H1 (cell line): ENCODE measurements at regions not wholly inside any gene's neighbourhood (a gene's known extent, or its start where the extent isn't known, plus 50 kb on each side); places are given as distances from the start of the nearest gene placed in this dataset.
"Not testable (repeated sequence)": the region's sequence is repeated elsewhere in the genome, so short reads cannot be mapped to it uniquely, and the experiment has no call there.

Source experiments
- CTCF ChIA-PET: fragments of 300-600 bp; sonication (Branson Sonifier 250); formaldehyde crosslinking; loops from one replicate; lab custom pipeline; 2021; ENCODE audit not compliant: partially characterized antibody; lab: Charles Lee
- POLR2A ChIA-PET: fragments of 300-600 bp; sonication (Branson Sonifier 250); formaldehyde crosslinking; loops from one replicate; lab custom pipeline; 2021; ENCODE audit warnings: inconsistent platforms; ENCODE audit not compliant: partially characterized antibody; lab: Charles Lee
- DNase-seq, 2 experiments: peaks; one replicate each; pipeline versions ENCODE4 v3.0.0 to v3.0.0-alpha.2; 2010 to 2022; ENCODE audit warnings: low spot score in 2 of 2, low read depth in 1 of 2, mixed read lengths in 1 of 2
- FAIRE-seq: peaks from 2 replicates; lab custom pipeline; 2011; peaks lifted over from hg19 to GRCh38; lab: Jason Lieb, UNC
- H2AFZ ChIP-seq: 2 replicates; pipeline ENCODE4 v1.8.1; 2012; ENCODE audit warnings: low read length, inconsistent platforms
- H2AK5ac ChIP-seq: 2 replicates; pipeline ENCODE4 v1.6.1; 2013; ENCODE audit warnings: low read depth, low read length
- H2BK120ac ChIP-seq: replicated peaks from 2 replicates; pipeline ENCODE3; 2013; ENCODE audit warnings: low read depth, low read length, inconsistent platforms
- H2BK12ac ChIP-seq: 2 replicates; pipeline ENCODE4 v1.6.1; 2013; ENCODE audit warnings: low read depth, low read length
- H2BK15ac ChIP-seq: 2 replicates; pipeline ENCODE4 v1.6.1; 2013; ENCODE audit warnings: low read length
- H2BK20ac ChIP-seq: 2 replicates; pipeline ENCODE4 v1.6.1; 2013; ENCODE audit warnings: low read length
- H2BK5ac ChIP-seq: 2 replicates; pipeline ENCODE4 v1.6.1; 2013; ENCODE audit warnings: low read depth, low read length
- H3K14ac ChIP-seq: 2 replicates; pipeline ENCODE4 v1.6.1; 2013; ENCODE audit warnings: inconsistent platforms; ENCODE audit not compliant: insufficient read length
- H3K18ac ChIP-seq: 2 replicates; pipeline ENCODE4 v1.6.1; 2013; ENCODE audit warnings: low read length; ENCODE audit errors: extremely low read depth
- H3K23ac ChIP-seq: 2 replicates; pipeline ENCODE4 v1.6.1; 2013; ENCODE audit warnings: inconsistent platforms; ENCODE audit not compliant: insufficient read length
- H3K23me2 ChIP-seq: 2 replicates; pipeline ENCODE4 v1.6.1; 2013; ENCODE audit warnings: low read depth, low read length
- H3K27ac ChIP-seq: 2 replicates; pipeline ENCODE4 v1.6.1; 2011; ENCODE audit warnings: low read depth, low read length, inconsistent platforms
- H3K27me3 ChIP-seq, 4 experiments: replicated peaks in 1 of 4; 1 replicate in 1 of 4; 2 replicates in 3 of 4; pipeline versions ENCODE4 v1.6.1 to v1.8.1; 2011 to 2013; ENCODE audit warnings: low read length in 3 of 4, mild to moderate bottlenecking in 3 of 4, inconsistent platforms in 2 of 4, mixed read lengths in 2 of 4, moderate library complexity in 1 of 4; ENCODE audit not compliant: control insufficient read depth in 3 of 4, insufficient read depth in 3 of 4; ENCODE audit errors: extremely low read depth in 1 of 4
- H3K36me3 ChIP-seq, 4 experiments: 2 replicates each; pipeline versions ENCODE4 v1.6.1 to v1.8.1; 2011 to 2013; ENCODE audit warnings: mild to moderate bottlenecking in 4 of 4, low read length in 3 of 4, moderate library complexity in 2 of 4, control low read depth in 1 of 4, inconsistent platforms in 1 of 4; ENCODE audit not compliant: insufficient read depth in 4 of 4, control insufficient read depth in 2 of 4
- H3K4ac ChIP-seq: replicated peaks from 2 replicates; pipeline ENCODE3; 2013; ENCODE audit warnings: low read length, low read depth, mixed read lengths, inconsistent platforms; ENCODE audit not compliant: insufficient read length
- H3K4me1 ChIP-seq, 4 experiments: replicated peaks in 1 of 4; 1 replicate in 1 of 4; 2 replicates in 3 of 4; pipeline versions ENCODE4 v1.6.1 to v1.8.1; 2011 to 2013; ENCODE audit warnings: low read length in 3 of 4, inconsistent platforms in 2 of 4, mixed read lengths in 1 of 4; ENCODE audit not compliant: insufficient read depth in 4 of 4, control insufficient read depth in 3 of 4
- H3K4me2 ChIP-seq, 2 experiments: 2 replicates each; pipeline versions ENCODE4 v1.6.1 to v1.8.1; 2011 to 2013; ENCODE audit warnings: low read depth in 2 of 2, low read length in 2 of 2, control low read depth in 1 of 2, inconsistent platforms in 1 of 2, mild to moderate bottlenecking in 1 of 2; ENCODE audit not compliant: insufficient read depth in 1 of 2
- H3K4me3 ChIP-seq, 4 experiments: fragments of 200-600, 300-600 bp in 1 of 4; sonication (generic), shearing (Covaris generic), sonication (Bioruptor Twin) in 1 of 4; 2 replicates each; pipeline versions ENCODE4 v1.5.1 to v1.8.1; 2011 to 2016; ENCODE audit warnings: low read length in 4 of 4, low read depth in 3 of 4, control low read depth in 2 of 4, inconsistent platforms in 2 of 4, mild to moderate bottlenecking in 2 of 4, mixed read lengths in 1 of 4, moderate library complexity in 1 of 4; ENCODE audit not compliant: insufficient read depth in 2 of 4; ENCODE audit errors: extremely low read depth in 1 of 4
- H3K56ac ChIP-seq: replicated peaks from 2 replicates; pipeline ENCODE3; 2013; ENCODE audit warnings: low read depth, mild to moderate bottlenecking, mixed read lengths, low read length, inconsistent platforms; ENCODE audit not compliant: insufficient read length
- H3K79me1 ChIP-seq: 2 replicates; pipeline ENCODE4 v1.6.1; 2013; ENCODE audit warnings: low read depth, low read length, control low read depth
- H3K79me2 ChIP-seq, 2 experiments: 2 replicates each; pipeline versions ENCODE4 v1.6.1 to v1.8.1; 2012 to 2013; ENCODE audit warnings: low read length in 2 of 2, mild to moderate bottlenecking in 2 of 2, inconsistent platforms in 1 of 2; ENCODE audit not compliant: insufficient read depth in 2 of 2, control insufficient read depth in 1 of 2
- H3K9ac ChIP-seq, 4 experiments: replicated peaks in 1 of 4; 1 replicate in 1 of 4; 2 replicates in 3 of 4; pipeline versions ENCODE4 v1.6.1 to v1.8.1; 2011 to 2013; ENCODE audit warnings: low read depth in 3 of 4, low read length in 3 of 4, control low read depth in 2 of 4, mild to moderate bottlenecking in 2 of 4, moderate library complexity in 2 of 4, inconsistent platforms in 1 of 4; ENCODE audit errors: extremely low read depth in 1 of 4
- H3K9me3 ChIP-seq, 2 experiments: 2 replicates each; pipeline versions ENCODE4 v1.6.1 to v1.8.1; 2012 to 2013; ENCODE audit warnings: mild to moderate bottlenecking in 2 of 2, moderate library complexity in 2 of 2, control low read depth in 1 of 2, inconsistent platforms in 1 of 2, low read depth in 1 of 2, low read length in 1 of 2, mixed read lengths in 1 of 2; ENCODE audit not compliant: insufficient read depth in 2 of 2
- H4K20me1 ChIP-seq, 2 experiments: replicated peaks in 1 of 2; 2 replicates each; pipeline versions ENCODE3 to v1.8.1; 2011 to 2013; ENCODE audit warnings: inconsistent platforms in 2 of 2, low read length in 2 of 2, mild to moderate bottlenecking in 1 of 2; ENCODE audit not compliant: insufficient read depth in 2 of 2, control insufficient read depth in 1 of 2
- H4K5ac ChIP-seq: 2 replicates; pipeline ENCODE4 v1.6.1; 2013; ENCODE audit warnings: low read length, low read depth, mixed read lengths, inconsistent platforms; ENCODE audit not compliant: insufficient read length
- H4K8ac ChIP-seq: 2 replicates; pipeline ENCODE4 v1.8.0; 2013; ENCODE audit warnings: mild to moderate bottlenecking, moderate library complexity, low read length, inconsistent platforms; ENCODE audit not compliant: insufficient read depth; ENCODE audit errors: extremely low read depth
- H4K91ac ChIP-seq: replicated peaks from 2 replicates; pipeline ENCODE3; 2013; ENCODE audit warnings: low read length, mixed read lengths, inconsistent platforms; ENCODE audit not compliant: insufficient read length
- WGBS, 2 experiments: shearing (Covaris generic) in 1 of 2; methylation state at CpG; one replicate each; pipeline versions ENCODE4 v1.1.6 to v1.1.7; 2013 to 2015; ENCODE audit warnings: low lambda C conversion rate in 2 of 2, mixed read lengths in 2 of 2, inconsistent platforms in 1 of 2, low coverage in 1 of 2, missing lambda C conversion rate in 1 of 2; ENCODE audit not compliant: insufficient replicate concordance in 2 of 2, insufficient coverage in 1 of 2, insufficient read length in 1 of 2; ENCODE audit errors: extremely low coverage in 1 of 2, missing lambda C conversion rate in 1 of 2; 5-methylcytosine and 5-hydroxymethylcytosine counted together

GRCh38 chr4:134830741-134831140 lies 629.2 kb upstream of the PABPC4L start:
- H3K79me1 ChIP-seq, FAIRE-seq, H4K8ac ChIP-seq, H2AFZ ChIP-seq, H2BK12ac ChIP-seq, H2BK15ac ChIP-seq, H3K36me3 ChIP-seq, POLR2A ChIA-PET, H4K91ac ChIP-seq, H2BK20ac ChIP-seq, DNase-seq, H4K20me1 ChIP-seq, H3K4me1 ChIP-seq, H3K23me2 ChIP-seq, H3K4me3 ChIP-seq, H3K9ac ChIP-seq, H2BK120ac ChIP-seq, H2AK5ac ChIP-seq, H4K5ac ChIP-seq, H3K23ac ChIP-seq, H3K4ac ChIP-seq, H3K56ac ChIP-seq, H3K4me2 ChIP-seq, H2BK5ac ChIP-seq, H3K14ac ChIP-seq, H3K18ac ChIP-seq, H3K27ac ChIP-seq, H3K79me2 ChIP-seq, H3K27me3 ChIP-seq: not testable (repeated sequence)
- CTCF ChIA-PET: interaction anchor here (1.7 kb wide), 1 partner anchor 9 kb away, joined by 4 read pairs; no protein-coding TSS in a partner anchor
- peaks cover 8 to 11% of the 10 kb centered on the region in 2 experiments; a peak in 3 of 4 replicates for H3K9me3 ChIP-seq
- 93% methylated on average over 7 of the region's 7 CpGs; no CpG with 5 or more reads in 1 of the 2 experiments for WGBS, 2 experiments
